ENCODE measurements at regions not wholly inside any gene's neighbourhood (a gene's known extent, or its start where the extent isn't known, plus 50 kb on each side); places are given as distances from the start of the nearest gene placed in this dataset.

DNA sequence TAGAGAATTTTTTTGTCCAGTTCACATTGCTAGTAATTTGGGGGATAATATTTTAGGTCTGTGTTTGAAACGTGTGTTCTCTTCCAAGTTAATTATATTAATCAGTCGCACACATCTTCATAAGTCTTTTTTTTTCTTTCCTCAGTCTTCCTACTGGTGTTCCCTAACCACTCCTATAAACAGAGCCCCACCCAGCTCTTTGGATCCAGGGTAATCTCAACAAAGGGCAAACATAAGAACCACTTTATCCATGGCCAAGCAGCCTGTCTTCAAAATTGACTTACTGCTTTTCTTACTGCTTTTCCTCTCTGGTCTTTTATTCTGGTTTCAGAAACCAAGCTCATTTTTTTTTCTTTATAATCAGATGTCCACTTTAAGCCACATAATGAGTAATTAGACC is 266.8 kb upstream of the NECTIN3 start:
- no peak for DNase-seq (ENCODE audit: low read depth)

GRCh38 chr3:110806924-110807323 is 264.7 kb upstream of the NECTIN3 start:
- DNase-seq (ENCODE audit: low read depth) = peak; percentile 48

- peak; percentile 46 for DNase-seq (ENCODE audit: low read depth)
These were observed 263.0 kb upstream of the NECTIN3 start for GRCh38 chr3:110808630-110809029.

- DNase-seq (ENCODE audit: low read depth) = peak; percentile 42
These were observed 261.3 kb upstream of the NECTIN3 start for GRCh38 chr3:110810356-110810755.

GRCh38 chr3:110811050-110811449 is 260.6 kb upstream of the NECTIN3 start:
- peak; percentile 59 for DNase-seq (ENCODE audit: low read depth)

DNA sequence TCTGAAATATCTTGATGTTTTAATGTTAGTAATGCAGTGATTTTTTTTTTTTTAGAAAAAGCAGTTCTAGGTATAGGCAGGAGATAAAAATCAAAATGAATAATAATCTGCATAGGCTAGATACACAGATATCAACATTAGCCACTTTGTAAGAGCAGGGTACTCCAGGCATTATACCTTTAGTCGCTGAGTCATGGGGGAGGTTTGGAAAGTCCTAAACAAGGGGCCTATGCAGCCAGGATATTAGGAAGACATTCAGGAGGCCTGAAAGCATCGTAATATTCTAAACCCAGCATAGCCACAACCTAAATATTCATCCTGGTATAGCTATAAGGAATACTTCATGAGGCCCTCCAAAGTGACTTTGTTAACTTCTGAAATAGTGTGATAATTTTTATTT is 258.1 kb upstream of the NECTIN3 start:
- DNase-seq (ENCODE audit: low read depth) = peak; percentile 26

DNA sequence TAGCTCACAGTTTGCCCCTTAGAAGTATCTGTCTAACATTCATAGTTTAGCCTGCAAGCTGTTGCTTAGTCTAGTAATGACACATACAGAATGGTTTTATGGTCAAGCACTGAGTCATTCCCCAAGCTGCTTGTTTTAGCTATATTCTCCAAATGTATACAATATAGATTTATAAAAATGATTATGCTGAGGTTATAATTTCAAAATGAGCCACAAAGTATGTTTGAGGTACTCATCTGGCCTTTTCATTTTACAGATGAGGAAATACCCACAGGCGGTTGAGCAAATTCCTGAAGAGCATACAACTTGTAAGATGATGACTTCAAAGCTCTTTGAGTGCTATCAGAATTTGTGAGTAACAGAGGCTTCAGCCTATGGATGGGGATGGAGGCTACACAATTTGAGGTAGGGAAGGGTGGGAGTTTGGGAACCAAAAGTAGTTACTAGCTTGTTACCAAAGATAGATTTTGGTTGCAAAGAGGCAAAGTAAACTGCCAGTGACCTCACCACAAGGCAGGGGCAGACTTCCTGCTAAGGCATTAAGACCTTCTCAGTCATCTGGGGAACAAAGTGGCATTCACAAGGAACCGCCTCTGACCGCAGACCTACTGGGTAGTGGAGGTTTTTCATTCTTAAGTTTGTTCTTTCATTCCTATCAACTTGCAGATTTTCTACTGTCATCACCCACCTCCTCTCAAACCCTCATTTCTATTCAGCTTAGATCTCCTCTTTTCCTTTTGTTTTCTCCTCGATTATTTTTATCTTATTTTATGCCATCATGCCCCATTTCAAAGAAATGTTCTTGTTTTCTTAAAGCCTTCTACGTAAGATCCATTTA is 257.2 kb upstream of the NECTIN3 start:
- DNase-seq (ENCODE audit: low read depth) = peak; percentile 95

DNA sequence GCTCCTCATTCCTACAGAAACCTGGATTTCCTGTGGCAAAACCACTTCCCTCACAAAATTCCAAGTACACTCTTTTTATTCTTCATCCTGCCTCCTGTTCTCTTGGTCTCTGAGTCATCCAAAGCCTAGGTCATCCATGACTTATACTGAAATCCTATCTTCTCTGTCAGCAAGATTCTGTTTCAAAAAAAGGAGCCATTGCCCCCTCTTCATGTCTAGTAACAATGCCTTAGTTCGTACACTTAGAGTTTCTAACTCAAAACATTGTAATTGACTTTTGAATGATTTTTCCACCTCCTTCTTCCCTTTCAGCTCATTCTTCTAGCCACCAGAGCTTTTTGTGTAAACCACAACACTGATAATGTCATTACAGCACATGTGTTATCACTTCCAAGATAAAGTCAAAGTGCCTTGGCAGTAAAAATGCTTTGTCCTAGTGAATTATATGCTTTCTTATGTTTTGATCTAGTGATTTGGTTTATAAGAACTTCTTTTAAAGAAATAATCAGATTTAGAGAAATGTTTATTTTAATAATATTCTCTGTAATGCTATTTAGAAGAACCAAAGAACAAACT is 256.5 kb upstream of the NECTIN3 start:
- peak; percentile 95 for DNase-seq (ENCODE audit: low read depth)

DNA sequence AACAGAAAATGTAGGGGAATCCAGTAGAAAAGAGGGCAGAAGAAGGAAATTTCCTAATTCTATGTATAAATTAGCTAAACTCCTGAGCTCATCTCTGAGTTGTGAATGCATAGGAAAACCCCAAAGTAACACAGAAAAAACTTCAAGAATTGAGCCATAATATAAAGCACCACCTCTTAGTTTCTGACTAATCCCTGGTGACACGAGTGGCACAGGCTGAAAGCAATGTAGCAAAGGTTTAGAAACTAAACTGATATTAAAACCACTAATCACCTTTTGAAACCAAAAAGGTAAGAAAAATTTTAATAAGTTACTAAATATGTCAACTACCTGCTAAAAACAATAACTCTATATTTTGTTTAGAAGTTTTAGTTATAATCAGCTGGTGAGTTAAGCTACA is 255.6 kb upstream of the NECTIN3 start:
- DNase-seq (ENCODE audit: low read depth) = no peak

DNA sequence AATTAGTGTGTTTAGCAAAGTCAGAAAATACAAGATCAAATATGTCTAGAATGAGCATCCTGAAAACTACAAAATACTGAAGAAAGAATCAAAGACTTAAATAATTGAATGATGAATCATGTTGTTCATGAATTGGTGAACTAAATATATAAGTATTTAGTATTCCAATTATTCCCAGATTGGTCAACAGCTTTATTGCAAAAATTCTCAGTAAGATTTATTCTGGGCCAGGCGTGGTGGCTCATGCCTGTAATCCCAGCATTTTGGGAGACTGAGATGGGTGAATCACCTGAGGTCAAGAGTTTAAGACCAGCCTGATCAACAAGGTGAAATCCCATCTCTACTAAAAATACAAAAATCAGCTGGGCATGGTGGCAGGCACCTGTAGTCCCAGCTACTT is 250.0 kb upstream of the NECTIN3 start:
- DNase-seq (ENCODE audit: low read depth) = no peak

- DNase-seq (ENCODE audit: low read depth) = no peak
These were observed 248.6 kb upstream of the NECTIN3 start for GRCh38 chr3:110822971-110823370.

GRCh38 chr3:110846971-110847370 is 224.6 kb upstream of the NECTIN3 start:
- DNase-seq (ENCODE audit: low read depth) = no peak

DNA sequence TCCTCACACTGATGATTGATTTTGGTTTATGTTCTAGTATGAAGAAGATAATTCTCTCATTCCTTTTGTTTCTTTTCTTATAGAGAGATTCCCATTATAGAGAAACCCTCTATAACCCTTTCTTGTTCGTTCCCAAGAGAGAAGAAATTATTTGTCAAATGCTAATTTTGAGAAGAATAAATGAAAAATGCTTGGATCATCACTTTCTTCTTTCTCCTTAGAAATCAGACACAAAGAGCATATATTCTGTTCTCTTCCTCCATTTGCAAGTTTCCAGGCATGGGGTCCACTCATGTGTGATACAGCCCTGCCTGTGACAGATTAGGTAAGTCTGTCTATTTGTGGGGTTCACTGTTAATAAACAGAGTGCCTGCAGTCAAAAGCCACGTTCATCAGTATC is 222.6 kb upstream of the NECTIN3 start:
- DNase-seq (ENCODE audit: low read depth) = no peak

GRCh38 chr3:110851736-110852135 is 219.9 kb upstream of the NECTIN3 start:
- DNase-seq (ENCODE audit: low read depth) = no peak

- no peak for DNase-seq (ENCODE audit: low read depth)
These were observed 216.4 kb upstream of the NECTIN3 start for GRCh38 chr3:110855207-110855606.

GRCh38 chr3:110856916-110857315 is 214.7 kb upstream of the NECTIN3 start:
- no peak for DNase-seq (ENCODE audit: low read depth)

DNA sequence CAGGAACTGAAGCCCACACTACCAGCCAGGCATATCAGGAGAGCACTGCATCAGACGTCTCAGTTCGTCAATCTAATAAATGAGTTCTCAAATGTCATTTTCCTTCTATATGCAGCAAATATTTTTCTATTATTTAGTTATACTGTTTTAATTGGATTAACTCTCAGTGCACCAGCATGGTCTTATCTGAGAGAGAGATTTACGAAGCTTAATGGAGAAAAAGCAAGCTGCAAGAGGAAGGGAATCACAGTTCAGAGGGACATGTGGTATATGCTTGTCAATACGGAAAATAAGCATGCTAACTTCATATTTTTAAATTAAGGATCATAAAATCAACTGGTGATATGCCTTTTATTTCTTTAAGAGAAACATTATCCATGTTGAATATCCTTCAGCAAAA is 213.1 kb upstream of the NECTIN3 start:
- no peak for DNase-seq (ENCODE audit: low read depth)

DNA sequence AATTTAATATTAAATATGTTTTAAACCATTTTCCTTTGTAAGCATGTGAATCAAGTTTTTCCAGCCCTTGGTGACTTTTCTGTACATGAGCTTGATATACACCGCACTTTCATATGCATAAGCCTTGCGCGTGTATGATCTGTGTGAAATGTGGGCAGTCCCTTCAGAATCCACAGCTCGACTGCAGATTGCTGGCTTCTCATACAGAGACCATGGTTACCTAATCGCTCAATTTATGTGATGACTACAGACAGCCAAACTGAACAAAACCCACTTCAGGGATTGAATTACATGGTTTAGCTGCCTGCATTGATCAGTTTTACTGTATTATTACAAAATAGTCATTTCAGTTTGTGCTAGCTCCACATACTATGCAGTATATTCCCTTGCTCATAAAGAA is 212.3 kb upstream of the NECTIN3 start:
- DNase-seq (ENCODE audit: low read depth) = no peak

GRCh38 chr3:110859993-110860392 is 211.6 kb upstream of the NECTIN3 start:
- DNase-seq (ENCODE audit: low read depth) = no peak

DNA sequence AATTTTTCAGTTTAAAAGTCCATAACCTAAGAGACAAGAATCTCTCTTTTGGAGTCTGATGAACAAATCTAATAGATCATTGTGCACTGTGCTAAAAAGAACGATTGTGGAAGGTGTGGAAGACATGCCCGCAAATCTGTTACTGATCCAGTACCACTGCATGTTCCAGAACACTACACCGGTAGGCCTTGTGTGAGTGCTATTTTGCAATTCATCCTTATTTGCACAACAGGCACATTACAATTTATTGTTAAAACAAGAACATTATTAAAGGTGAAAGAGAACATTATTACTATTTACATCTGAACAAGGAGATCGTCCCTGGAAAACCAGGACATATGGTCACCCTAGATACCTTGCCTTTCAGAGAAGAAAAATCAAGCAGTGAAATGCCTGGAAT is 205.7 kb upstream of the NECTIN3 start:
- DNase-seq (ENCODE audit: low read depth) = no peak

DNA sequence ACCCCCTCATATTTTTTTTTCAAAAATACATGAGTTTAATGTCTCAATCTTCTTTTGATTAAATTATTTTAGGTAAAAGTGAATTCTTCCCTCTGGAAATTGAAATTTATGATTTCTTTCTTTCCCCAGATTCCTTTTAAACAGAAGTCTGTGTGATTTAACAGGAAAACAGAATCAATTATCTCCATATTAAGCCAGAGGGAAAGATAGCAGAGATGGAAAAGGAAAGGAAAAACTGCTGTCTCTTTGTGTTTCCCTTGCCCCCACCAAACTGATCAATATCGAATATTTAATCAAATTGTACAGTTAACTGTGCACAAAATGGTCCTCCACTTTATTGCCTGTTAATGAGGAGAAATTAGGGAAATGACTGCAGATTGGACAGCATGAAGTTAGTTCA is 203.5 kb upstream of the NECTIN3 start:
- DNase-seq (ENCODE audit: low read depth) = no peak

DNA sequence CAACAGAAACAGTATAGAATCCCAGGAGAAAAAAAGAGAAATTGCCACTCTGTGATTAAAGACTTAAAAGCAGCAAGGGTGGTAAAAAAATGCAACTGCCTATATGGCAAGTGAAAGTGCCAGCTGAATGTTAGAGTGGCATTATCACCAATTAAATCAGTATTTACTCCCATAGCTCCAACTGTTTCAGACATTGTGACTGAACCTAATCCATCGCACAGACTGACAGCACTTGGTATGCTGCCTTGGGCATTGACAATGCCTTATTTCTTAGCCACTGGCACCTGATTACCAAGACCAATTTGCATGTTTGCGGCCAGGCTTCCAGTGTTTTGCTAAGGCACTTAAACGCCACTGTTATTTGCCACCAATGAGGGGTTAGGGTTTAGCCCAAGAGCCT is 201.9 kb upstream of the NECTIN3 start:
- DNase-seq (ENCODE audit: low read depth) = no peak

DNA sequence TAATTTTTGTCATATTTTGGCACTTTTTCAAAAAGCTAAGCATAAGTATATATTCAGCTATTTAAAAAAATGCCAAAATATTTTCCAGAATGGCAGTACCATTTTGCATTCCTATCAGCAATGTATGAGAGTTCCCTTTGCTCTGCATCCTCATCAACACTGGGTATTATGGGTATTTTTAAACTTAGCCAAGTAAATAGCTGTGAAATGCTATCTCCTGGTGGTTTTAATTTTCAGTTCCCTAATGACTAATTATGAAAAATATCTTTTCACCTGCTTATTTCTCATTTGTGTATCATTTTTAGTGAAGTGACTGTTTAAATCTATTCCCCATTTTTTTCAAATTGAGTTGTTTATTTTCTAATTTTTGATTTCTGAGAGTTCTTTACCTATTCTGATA is 199.7 kb upstream of the NECTIN3 start:
- no peak for DNase-seq (ENCODE audit: low read depth)

DNA sequence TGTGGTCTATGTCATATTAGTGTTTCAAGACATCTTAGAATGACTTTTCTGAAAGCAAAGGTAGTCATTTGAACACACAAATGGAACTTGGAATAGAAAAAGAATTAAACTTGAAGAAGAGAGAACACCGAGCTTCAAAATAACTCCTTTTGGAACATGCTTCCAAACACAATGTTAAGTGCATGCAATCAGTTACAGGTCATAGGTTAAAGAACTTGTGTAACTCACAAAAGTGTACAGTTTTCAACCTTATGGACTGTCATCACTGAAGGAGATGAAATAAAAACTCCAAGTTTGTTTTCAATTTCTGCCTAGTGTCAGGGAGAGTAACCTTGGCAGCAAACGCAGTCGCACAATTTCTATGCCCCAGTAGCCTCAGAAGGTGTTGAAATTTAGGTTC is 192.9 kb upstream of the NECTIN3 start:
- DNase-seq (ENCODE audit: low read depth) = no peak

Data from RPMI7951 (cell line).